ENCODE measurements at regions not wholly inside any gene's neighbourhood (a gene's known extent, or its start where the extent isn't known, plus 50 kb on each side); places are given as distances from the start of the nearest gene placed in this dataset.

DNA sequence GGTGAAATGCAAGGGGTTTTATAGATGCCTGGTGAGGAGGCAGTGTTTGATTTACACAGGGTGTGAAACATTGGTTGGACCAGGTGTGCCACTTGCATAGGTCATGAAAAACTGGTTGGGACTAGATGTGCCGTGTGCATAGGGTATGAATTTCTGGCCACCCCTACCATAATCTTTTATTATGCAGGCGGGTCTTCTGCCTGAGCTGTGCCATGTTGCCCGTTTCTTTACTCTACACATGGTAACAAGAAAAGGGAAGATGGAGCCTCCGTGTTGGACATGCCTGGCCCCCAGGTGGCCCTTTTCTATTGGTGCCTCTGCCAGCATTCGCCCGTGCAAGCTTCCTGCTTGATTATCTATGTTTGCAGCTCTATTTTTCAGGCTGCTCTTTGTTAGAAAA is 805.4 kb downstream of the TRIB2 start:
- TF ChIP-seq, protein P1, sequence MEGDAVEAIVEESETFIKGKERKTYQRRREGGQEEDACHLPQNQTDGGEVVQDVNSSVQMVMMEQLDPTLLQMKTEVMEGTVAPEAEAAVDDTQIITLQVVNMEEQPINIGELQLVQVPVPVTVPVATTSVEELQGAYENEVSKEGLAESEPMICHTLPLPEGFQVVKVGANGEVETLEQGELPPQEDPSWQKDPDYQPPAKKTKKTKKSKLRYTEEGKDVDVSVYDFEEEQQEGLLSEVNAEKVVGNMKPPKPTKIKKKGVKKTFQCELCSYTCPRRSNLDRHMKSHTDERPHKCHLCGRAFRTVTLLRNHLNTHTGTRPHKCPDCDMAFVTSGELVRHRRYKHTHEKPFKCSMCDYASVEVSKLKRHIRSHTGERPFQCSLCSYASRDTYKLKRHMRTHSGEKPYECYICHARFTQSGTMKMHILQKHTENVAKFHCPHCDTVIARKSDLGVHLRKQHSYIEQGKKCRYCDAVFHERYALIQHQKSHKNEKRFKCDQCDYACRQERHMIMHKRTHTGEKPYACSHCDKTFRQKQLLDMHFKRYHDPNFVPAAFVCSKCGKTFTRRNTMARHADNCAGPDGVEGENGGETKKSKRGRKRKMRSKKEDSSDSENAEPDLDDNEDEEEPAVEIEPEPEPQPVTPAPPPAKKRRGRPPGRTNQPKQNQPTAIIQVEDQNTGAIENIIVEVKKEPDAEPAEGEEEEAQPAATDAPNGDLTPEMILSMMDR (IDR thresholded peaks at IDR 0.05) = no peak
- TF ChIP-seq EP300 (IDR thresholded peaks at IDR 0.05) (no peak), POLR2AphosphoS5 (IDR thresholded peaks at IDR 0.05) (no peak), POLR2A (IDR thresholded peaks at IDR 0.05) (no peak)

Measured in suprapubic skin (tissue), 4 donors.